HG02571 (cell line): ENCODE measurements at regions not wholly inside any gene's neighbourhood (a gene's known extent, or its start where the extent isn't known, plus 50 kb on each side); places are given as distances from the start of the nearest gene placed in this dataset.
A peak's percentile ranks its signal among the peaks of the same experiment; 100 is the strongest.

ENCODE experiments used
- ATAC-seq: cut with Tn5 transposase; IDR thresholded peaks from one replicate; pipeline ENCODE4 v1.9.1; 2021; ENCODE audit warnings: mild to moderate bottlenecking, moderate library complexity; ENCODE audit not compliant: unreplicated experiment

DNA sequence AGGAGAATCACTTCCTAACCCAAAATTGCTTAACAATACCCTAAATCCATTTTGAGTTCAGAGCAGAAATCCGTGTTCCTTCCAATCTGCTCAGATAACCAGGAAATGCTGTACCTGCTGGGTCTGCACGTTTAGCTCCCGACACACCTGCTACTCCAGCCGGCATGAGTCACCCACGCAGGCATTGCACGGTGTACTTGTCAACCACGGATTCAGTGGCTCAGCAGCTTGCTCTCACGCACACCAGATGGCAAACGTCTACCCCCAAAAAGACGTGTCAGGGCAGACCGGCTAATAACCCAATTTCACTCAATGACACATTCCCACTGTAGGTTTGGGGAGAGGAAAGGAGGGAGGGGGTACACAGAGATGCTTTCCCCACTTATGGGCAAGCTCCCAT lies 468.1 kb downstream of the SOX9 start:
- ATAC-seq: no peak

DNA sequence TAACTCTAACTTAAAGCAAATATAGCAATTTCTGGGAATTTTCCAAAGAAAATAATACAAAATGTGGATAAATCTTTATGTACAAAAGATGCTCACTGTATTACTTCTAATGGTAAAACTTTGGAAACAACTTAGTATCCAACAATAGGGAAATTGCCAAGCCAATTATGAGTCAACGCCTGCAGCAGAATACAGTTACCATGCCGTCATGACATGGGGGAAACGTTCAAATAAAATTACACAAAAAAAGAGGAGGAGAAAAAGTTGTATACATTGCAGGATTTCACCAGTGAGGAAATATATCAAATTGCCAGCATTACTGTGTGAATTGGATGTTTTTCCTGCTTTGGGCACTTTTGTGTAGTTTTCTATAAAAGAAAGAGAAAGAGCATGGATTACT lies 469.6 kb downstream of the SOX9 start:
- ATAC-seq: no peak

GRCh38 chr17:72590882-72591281 lies 470.1 kb downstream of the SOX9 start:
- no peak for ATAC-seq

DNA sequence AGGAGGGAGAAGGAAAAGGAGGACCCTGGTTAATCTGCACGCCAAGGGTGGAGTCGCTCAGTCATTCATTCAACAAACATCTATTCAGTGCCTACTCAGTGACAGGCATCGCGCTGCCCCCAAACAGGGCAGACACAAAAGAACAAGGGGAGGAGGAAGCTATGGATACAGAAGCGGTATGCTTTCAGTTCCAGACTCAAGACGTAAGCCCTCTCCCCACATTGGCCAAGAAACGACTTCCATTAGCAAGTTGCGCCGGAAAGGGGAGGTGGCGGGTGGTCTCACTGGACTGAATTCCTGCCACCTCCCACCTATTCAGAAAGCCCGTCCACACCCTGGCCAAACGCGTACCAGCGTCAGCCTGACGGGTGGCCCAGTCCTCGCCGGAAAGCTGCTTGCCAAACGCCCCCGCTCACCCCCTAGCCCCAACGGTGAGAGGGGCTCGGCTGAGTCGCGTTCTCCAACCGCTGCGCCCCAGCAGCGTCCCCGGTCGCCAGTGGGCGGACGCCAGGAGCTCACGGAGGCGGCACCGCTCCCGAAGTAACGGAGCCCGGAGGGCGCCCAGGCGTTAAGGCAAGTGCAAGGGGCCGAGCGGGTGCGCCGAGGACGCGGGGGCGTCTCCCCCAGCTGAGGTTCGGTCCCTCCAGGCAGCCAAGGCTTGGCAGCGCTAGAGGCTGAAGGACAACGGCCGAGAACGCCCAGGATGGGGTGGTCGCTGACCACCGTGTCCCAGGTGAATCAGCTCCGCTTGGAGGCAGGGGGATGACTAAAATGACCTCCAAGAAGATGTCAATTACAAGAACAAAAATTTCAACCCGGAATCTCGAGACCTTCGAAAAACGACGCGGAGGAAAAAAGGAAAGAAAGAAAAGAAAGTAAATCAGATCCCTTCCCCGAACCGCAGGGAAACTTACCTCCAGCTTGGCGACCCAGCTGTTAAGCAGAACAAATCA lies 470.7 kb downstream of the SOX9 start:
- ATAC-seq: no peak

DNA sequence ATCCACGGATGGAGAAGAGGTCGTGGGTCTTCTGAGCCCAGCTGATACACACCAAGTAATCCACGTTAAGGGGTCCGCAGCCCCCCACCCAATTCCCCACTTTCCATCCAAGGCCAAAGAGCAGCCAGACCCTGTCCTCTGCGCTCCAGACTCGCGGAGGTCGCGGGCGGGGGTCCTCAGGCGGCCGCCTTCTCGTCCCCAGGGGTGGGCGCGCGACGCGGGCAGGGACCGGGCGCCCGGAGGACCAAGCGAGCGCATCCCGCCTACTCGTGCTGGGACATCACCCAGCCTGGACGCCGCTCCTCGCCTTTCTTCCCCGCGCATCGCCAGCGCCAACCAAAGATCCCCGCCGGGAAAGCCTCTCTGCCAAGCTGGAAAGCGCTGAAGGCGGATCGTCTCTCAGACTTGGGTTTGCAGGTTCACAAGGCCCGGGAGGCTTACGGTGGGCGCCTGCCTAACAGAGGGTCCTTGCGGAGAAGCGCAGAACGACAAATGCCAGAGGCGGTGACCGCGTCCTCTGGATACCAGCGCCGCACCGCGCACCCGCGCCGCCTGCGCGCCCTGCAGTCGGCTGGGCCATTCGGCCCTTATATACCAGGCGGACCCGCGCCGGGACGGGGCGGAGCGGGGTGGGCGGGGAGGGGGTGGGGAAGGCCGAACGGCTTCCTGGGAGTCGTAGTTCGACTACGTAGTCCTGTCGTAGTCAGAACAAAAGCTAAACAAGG lies 471.6 kb downstream of the SOX9 start:
- ATAC-seq: peak; percentile 44

DNA sequence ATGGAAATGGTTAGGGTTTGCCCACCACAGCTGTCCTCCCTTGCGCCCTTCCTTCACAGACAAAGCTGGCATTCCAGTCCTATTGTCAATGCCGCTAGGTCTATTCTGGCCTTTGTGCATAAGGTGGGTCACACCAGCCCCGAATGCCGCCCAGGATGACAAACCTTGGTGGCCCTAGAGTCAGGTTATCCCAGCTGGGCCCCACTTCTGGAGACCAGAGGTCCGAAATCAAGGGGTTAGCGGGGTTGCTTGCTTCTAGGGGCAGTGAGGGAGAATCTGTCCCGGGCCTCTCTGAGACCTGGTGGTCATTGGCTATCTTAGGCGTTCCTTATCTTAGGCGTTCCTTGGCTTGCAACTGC lies 472.1 kb downstream of the SOX9 start:
- no peak for ATAC-seq

DNA sequence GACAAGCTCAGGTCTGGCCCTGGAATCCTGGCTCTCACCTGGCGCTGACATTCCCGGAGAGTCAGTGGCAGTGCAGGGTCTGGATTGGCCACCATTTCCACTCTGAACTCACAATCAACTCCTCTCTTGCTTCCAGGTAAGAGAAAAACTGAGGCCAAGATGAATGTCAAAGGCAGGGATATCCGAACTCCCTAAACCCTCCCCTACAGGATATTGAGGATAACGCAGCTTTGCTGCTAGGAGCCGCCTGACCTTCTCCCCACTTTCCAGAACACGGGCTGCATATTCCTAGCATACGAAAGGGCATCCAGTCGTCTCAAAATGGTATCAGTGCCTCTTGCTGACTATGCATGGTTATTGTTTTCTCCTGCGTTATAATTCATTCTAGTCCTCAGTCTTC lies 473.4 kb downstream of the SOX9 start:
- ATAC-seq: no peak
